HG02759 (cell line): ENCODE measurements at regions not wholly inside any gene's neighbourhood (a gene's known extent, or its start where the extent isn't known, plus 50 kb on each side); places are given as distances from the start of the nearest gene placed in this dataset.
"Not testable (repeated sequence)": the region's sequence is repeated elsewhere in the genome, so short reads cannot be mapped to it uniquely, and the experiment has no call there.

Source experiments
- ATAC-seq: cut with Tn5 transposase; IDR thresholded peaks from one replicate; pipeline ENCODE4 v1.9.1; 2021; ENCODE audit warnings: mild to moderate bottlenecking, moderate library complexity; ENCODE audit not compliant: unreplicated experiment

- ATAC-seq, result no peak
Observed at GRCh38 chr20:19868441-19868840, 110.4 kb downstream of the RIN2 start.

- ATAC-seq, result no peak
Observed at GRCh38 chr20:19872001-19872400, 113.9 kb downstream of the RIN2 start.

GRCh38 chr20:19874040-19874727 is 116.1 kb downstream of the RIN2 start:
- ATAC-seq, result no peak

- no peak for ATAC-seq
Observed at GRCh38 chr20:19875376-19876221, 117.5 kb downstream of the RIN2 start.

- no peak for ATAC-seq
Observed at GRCh38 chr20:19876828-19877460, 118.9 kb downstream of the RIN2 start.

- not testable (repeated sequence) for ATAC-seq
Observed at GRCh38 chr20:19879874-19880255, 121.8 kb downstream of the RIN2 start.

- no peak for ATAC-seq
Observed at GRCh38 chr20:19880256-19881079, 122.4 kb downstream of the RIN2 start.

- ATAC-seq, result no peak
Observed at GRCh38 chr20:19881080-19881840, 123.2 kb downstream of the RIN2 start.

- ATAC-seq, result no peak
Observed at GRCh38 chr20:19881990-19882389, 123.9 kb downstream of the RIN2 start.

- no peak for ATAC-seq
Observed at GRCh38 chr20:19882446-19882845, 124.4 kb downstream of the RIN2 start.

- no peak for ATAC-seq
Observed at GRCh38 chr20:19883501-19883900, 125.4 kb downstream of the RIN2 start.

- ATAC-seq, result no peak
Observed at GRCh38 chr20:19885594-19885938, 127.5 kb downstream of the RIN2 start.

- ATAC-seq, result no peak
Observed at GRCh38 chr20:19885939-19886660, 128.0 kb downstream of the RIN2 start.

GRCh38 chr20:19886661-19887288 is 128.7 kb downstream of the RIN2 start:
- ATAC-seq, result no peak

GRCh38 chr20:19887556-19888268 is 129.4 kb upstream of the NAA20 start:
- ATAC-seq, result no peak

GRCh38 chr20:19888269-19888671 is 128.9 kb upstream of the NAA20 start:
- ATAC-seq, result no peak

- no peak for ATAC-seq
Observed at GRCh38 chr20:19889011-19889953, 127.9 kb upstream of the NAA20 start.
